GM12878 (cell line): ENCODE measurements at regions not wholly inside any gene's neighbourhood (a gene's known extent, or its start where the extent isn't known, plus 50 kb on each side); places are given as distances from the start of the nearest gene placed in this dataset.

Experiments used
- ATAC-seq: fragments of 200-7000 bp; cut with Tn5 transposase; 3 replicates; pipeline ENCODE4 v1.9.1; 2020; ENCODE audit warnings: mild to moderate bottlenecking, moderate library complexity
- BruUV-seq: library from RNA; stranded (reverse); fragments of 400-500 nt; replicated peaks from 2 replicates; lab custom pipeline; 2021; lab: Mats Ljungman, UMichigan
- CTCF ChIA-PET: fragments of 300-600 bp; sonication (Branson Sonifier 250); formaldehyde crosslinking; extraction: SDS; loops from one replicate; lab custom pipeline; 2021; ENCODE audit warnings: inconsistent platforms; lab: Yijun Ruan, JAX
- POLR2A ChIA-PET: fragments of 350-600 bp; formaldehyde crosslinking; extraction: SDS; loops from one replicate; lab custom pipeline; 2021; ENCODE audit warnings: inconsistent platforms; lab: Charles Lee
- RAD21 ChIA-PET: fragments of 300-600 bp; sonication (Branson Sonifier 250); formaldehyde crosslinking; loops from one replicate; lab custom pipeline; 2023; ENCODE audit warnings: antibody characterized with exemption; ENCODE audit not compliant: unreplicated experiment; lab: Charles Lee
- SMC1A ChIA-PET: fragments of 300-600 bp; sonication (Branson Sonifier 250); formaldehyde crosslinking; loops from one replicate; lab custom pipeline; 2023; ENCODE audit not compliant: unreplicated experiment, uncharacterized antibody; lab: Charles Lee
- DNase-seq: peaks from one replicate; pipeline ENCODE4 v3.0.0-alpha.2; 2011; ENCODE audit warnings: low read depth, low spot score
- FAIRE-seq: peaks from 3 replicates; lab custom pipeline; 2011; peaks lifted over from hg19 to GRCh38; lab: Jason Lieb, UNC
- H2AFZ ChIP-seq: 2 replicates; pipeline ENCODE4 v1.6.0; 2011; ENCODE audit warnings: low read depth, low read length, control low read depth; ENCODE audit not compliant: control insufficient read depth
- H3K27ac ChIP-seq: 2 replicates; pipeline ENCODE4 v1.5.1; 2011; ENCODE audit warnings: control low read depth; ENCODE audit not compliant: control insufficient read depth, insufficient read depth
- H3K27me3 ChIP-seq, 2 experiments: replicated peaks in 1 of 2; 2 replicates each; pipeline versions ENCODE4 v1.6.0 to v1.6.1; 2011; ENCODE audit warnings: low read length in 1 of 2; ENCODE audit not compliant: control insufficient read depth in 2 of 2, insufficient read depth in 2 of 2
- H3K36me3 ChIP-seq, 2 experiments: 2 replicates each; pipeline ENCODE4 v1.5.1; 2011; ENCODE audit warnings: low read length in 1 of 2; ENCODE audit not compliant: control insufficient read depth in 2 of 2, insufficient read depth in 2 of 2
- H3K4me1 ChIP-seq: 2 replicates; pipeline ENCODE4 v1.6.1; 2011; ENCODE audit warnings: mild to moderate bottlenecking, low read length, moderate library complexity, mixed read lengths; ENCODE audit not compliant: control insufficient read depth, insufficient read depth
- H3K4me2 ChIP-seq: 2 replicates; pipeline ENCODE4 v1.6.0; 2011; ENCODE audit warnings: control low read depth; ENCODE audit not compliant: control insufficient read depth, insufficient read depth
- H3K4me3 ChIP-seq: fragments of 200-600 bp; sonication (generic); 2 replicates; pipeline ENCODE4 v1.5.1; 2016
- H3K79me2 ChIP-seq: 2 replicates; pipeline ENCODE4 v1.6.0; 2011; ENCODE audit warnings: low read length; ENCODE audit not compliant: control insufficient read depth, insufficient read depth
- H3K9ac ChIP-seq: 2 replicates; pipeline ENCODE4 v1.8.0; 2011; ENCODE audit warnings: low read length, control low read depth, mixed read lengths; ENCODE audit not compliant: control insufficient read depth, insufficient read depth
- H3K9me3 ChIP-seq: replicated peaks from 3 replicates; pipeline ENCODE4 v1.5.1; 2011; ENCODE audit warnings: mild to moderate bottlenecking, low read length; ENCODE audit not compliant: control insufficient read depth, insufficient read depth
- H4K20me1 ChIP-seq: 2 replicates; pipeline ENCODE4 v1.6.0; 2011; ENCODE audit not compliant: control insufficient read depth, insufficient read depth
- CBFB ChIP-seq: IDR thresholded peaks from 2 replicates; pipeline ENCODE4 v1.6.1; 2016; ENCODE audit warnings: antibody characterized with exemption, low read depth
- CBX3 ChIP-seq: fragments of 200-600 bp; sonication (generic); IDR thresholded peaks from 2 replicates; pipeline ENCODE4 v1.6.1; 2016; ENCODE audit warnings: low read depth, borderline replicate concordance
- IRF5 ChIP-seq: fragments of 450-650 bp; IDR thresholded peaks from 2 replicates; pipeline ENCODE4 v1.6.1; 2017; ENCODE audit warnings: borderline replicate concordance
- MTA2 ChIP-seq: fragments of 450-650 bp; IDR thresholded peaks from 2 replicates; pipeline ENCODE4 v1.6.1; 2016; ENCODE audit warnings: low read depth, mild to moderate bottlenecking, moderate library complexity
- NKRF ChIP-seq: fragments of 450-650 bp; conservative IDR thresholded peaks from 2 replicates; pipeline ENCODE4 v1.6.1; 2017; ENCODE audit warnings: mild to moderate bottlenecking, moderate library complexity
- PKNOX1 ChIP-seq: fragments of 450-650 bp; IDR thresholded peaks from 2 replicates; pipeline ENCODE4 v1.6.1; 2016; ENCODE audit warnings: mild to moderate bottlenecking
- RELB ChIP-seq: fragments of 450-650 bp; IDR thresholded peaks from 2 replicates; pipeline ENCODE4 v1.6.1; 2017; ENCODE audit warnings: low read depth, mild to moderate bottlenecking, moderate library complexity
- SIN3A ChIP-seq: IDR thresholded peaks from 2 replicates; pipeline ENCODE4 v1.6.1; 2012; ENCODE audit warnings: low read depth, low read length, improper control_type of control experiment
- SMAD1 ChIP-seq: fragments of 450-650 bp; IDR thresholded peaks from 2 replicates; pipeline ENCODE4 v1.6.1; 2018; ENCODE audit warnings: mild to moderate bottlenecking, low read depth; ENCODE audit not compliant: partially characterized antibody
- SMARCA5 ChIP-seq: fragments of 450-650 bp; IDR thresholded peaks from 2 replicates; pipeline ENCODE4 v1.6.1; 2017; ENCODE audit warnings: mild to moderate bottlenecking
- SP1 ChIP-seq: IDR thresholded peaks from one replicate; pipeline ENCODE4 v1.6.1; 2011; ENCODE audit warnings: low read depth, low read length
- ZBTB33 ChIP-seq: fragments of 450-650 bp; IDR thresholded peaks from 2 replicates; pipeline ENCODE4 v1.6.1; 2017; ENCODE audit warnings: mild to moderate bottlenecking
- WGBS: methylation state at CpG from one replicate; pipeline ENCODE4 v1.1.6; 2016; ENCODE audit warnings: low lambda C conversion rate; ENCODE audit not compliant: insufficient replicate concordance, insufficient coverage; ENCODE audit errors: missing lambda C conversion rate; 5-methylcytosine and 5-hydroxymethylcytosine counted together
- in situ Hi-C: fragments of 300-500 bp; cut with MboI; formaldehyde crosslinking; loops from 9 replicates; pipeline ENCODE4 v1.14.3; 2018; ENCODE audit warnings: mixed read lengths
- intact Hi-C: fragments of 100-400 bp; cut with micrococcal nuclease; formaldehyde crosslinking; loops from one replicate; pipeline ENCODE4 v1.14.2; 2022; ENCODE audit not compliant: unreplicated experiment

GRCh38 chr7:17490825-17491224, 192.4 kb downstream of the AHR start:
- Histone ChIP-seq H4K20me1 (no peaks in the 10 kb centered on the region), H3K27me3 (no peaks in the 10 kb centered on the region), H3K36me3 (no peaks in the 10 kb centered on the region), H3K9ac (no peak overlapping the region), H3K9me3 (no peaks in the 10 kb centered on the region), H3K27ac (no peak overlapping the region), H3K79me2 (no peaks in the 10 kb centered on the region), H3K4me3 (no peak overlapping the region), H3K4me2 (no peak overlapping the region), H2AFZ (no peak overlapping the region), H3K4me1 (no peaks in the 10 kb centered on the region)
- ChIA-PET CTCF (interaction anchor here (0.7 to 1.7 kb wide), 6 partner anchors 15 to 159 kb away, joined by 3 to 6 read pairs (median 4); no protein-coding TSS in a partner anchor), RAD21 (interaction anchor here (0.9 to 2.1 kb wide), 4 partner anchors 13 to 188 kb away, joined by 3 to 10 read pairs (median 6); no protein-coding TSS in a partner anchor), SMC1A (interaction anchor here (0.6 to 2.6 kb wide), 18 partner anchors 15 to 492 kb away, joined by 3 to 12 read pairs (median 4); no protein-coding TSS in a partner anchor), POLR2A (interaction anchor here (1.0 kb wide), 1 partner anchor 108 kb away, joined by 3 read pairs; no protein-coding TSS in a partner anchor)
- ATAC-seq: no peak
- in situ Hi-C loops (no loop called here), intact Hi-C loops (loop anchor here (5.0 to 10.0 kb wide), 2 partner anchors 89 to 336 kb away; no protein-coding TSS in a partner anchor)
- no TSS peak for BruUV-seq
- DNase-seq: no peak
- WGBS: 70% methylated on average over 5 of the region's 5 CpGs
- no peak for TF ChIP-seq SIN3A
- no peak for TF ChIP-seq ZBTB33
- no peak for TF ChIP-seq CBX3
- TF ChIP-seq CBFB: no peak
- no peak for TF ChIP-seq SMAD1
- no peak for TF ChIP-seq SMARCA5
- TF ChIP-seq RELB: no peak
- TF ChIP-seq PKNOX1: no peak
- TF ChIP-seq IRF5: no peak
- no peak for TF ChIP-seq NKRF
- no peak for TF ChIP-seq SP1
- no peak for TF ChIP-seq MTA2
- no peak for FAIRE-seq
